ENCODE measurements at regions not wholly inside any gene's neighbourhood (a gene's known extent, or its start where the extent isn't known, plus 50 kb on each side); places are given as distances from the start of the nearest gene placed in this dataset.

DNA sequence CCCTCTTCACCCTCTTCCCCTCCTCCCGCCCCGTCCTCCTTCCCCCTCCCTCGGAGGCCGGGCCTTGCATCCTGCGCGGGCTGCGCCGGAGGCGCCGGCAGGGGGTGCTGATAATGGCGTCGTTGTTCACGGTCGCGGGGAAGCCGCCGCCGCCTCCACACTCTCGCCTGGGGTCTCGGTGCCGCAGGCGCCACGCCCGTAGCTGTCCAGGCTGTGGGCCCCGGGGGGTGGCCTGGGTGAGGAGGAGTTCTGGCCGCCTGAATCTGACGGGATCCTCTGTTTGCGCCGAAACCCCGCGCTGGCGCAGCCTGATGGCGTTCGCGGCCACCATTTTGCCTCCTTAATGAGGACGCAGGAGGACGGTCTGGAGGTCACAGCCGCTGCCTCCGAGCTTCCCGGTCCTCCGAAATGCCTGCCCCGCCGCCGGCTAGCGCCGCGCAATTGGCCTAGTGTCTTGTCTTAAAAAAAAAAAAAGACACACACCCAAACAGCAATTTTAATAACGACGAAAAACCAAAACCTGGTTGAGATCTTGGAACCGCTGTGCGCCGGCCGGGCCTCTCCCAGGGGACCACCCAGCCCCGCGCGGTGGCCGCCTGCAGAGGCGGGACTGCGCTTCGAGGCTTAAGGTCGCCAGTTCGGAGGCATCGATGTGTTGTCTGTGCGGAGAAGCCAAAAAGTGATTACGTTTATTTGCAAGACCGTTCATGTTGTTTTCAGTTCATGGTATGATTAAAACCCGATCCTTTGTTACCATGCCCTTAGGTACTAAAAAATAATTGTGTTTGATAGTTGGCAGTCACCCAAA, 106.6 kb upstream of the HNRNPU start:
- peak; percentile 97 for DNase-seq (ENCODE audit: low read depth)

- peak; percentile 78 for DNase-seq (ENCODE audit: low read depth)
These were observed 105.9 kb upstream of the HNRNPU start for GRCh38 chr1:244970236-244970743.

DNA sequence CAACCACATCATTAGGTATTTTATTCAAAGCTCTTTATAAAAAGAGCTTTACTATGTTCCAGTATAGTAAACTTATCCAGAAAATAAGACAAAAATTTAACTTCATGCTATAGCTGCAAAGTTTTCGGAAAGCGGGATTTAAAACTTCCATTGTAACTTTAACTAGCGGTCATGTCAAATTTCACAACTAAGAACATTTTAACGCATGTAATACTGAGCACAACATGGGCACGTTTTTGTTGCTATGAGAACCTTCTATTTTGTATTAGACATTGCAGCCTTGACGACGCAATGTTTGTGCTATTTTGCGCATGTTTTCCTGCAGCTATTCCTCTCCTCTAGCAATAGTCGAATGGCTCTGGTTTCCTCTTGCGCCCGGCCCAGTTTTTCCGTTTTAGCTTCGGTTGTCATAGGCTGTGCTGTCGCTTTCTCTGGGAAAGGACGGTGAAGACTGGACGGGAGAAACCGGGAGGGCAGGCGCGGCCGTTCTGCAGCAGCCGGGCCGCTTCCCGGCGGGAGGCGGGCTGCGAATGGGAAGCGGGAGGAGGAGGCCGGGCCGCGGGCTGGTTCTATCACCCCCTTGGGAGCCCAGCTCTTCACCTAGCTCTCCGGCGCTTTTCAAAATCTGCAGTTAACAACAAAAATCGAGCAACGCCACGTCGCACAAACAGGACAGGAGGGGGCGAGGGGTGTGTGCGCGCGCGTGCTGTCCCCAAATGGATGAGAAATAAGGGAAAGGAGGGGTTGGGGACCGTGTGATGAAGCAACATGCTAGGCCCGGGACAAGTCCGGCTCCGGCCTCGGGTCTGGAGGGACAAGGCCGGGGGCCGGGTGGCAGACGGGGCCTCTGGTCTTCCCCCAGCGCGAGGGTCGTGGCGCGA, 105.3 kb upstream of the HNRNPU start:
- DNase-seq (ENCODE audit: low read depth), result peak; percentile 91

GRCh38 chr1:244968881-244969280, 104.5 kb upstream of the HNRNPU start:
- DNase-seq (ENCODE audit: low read depth), result no peak

DNA sequence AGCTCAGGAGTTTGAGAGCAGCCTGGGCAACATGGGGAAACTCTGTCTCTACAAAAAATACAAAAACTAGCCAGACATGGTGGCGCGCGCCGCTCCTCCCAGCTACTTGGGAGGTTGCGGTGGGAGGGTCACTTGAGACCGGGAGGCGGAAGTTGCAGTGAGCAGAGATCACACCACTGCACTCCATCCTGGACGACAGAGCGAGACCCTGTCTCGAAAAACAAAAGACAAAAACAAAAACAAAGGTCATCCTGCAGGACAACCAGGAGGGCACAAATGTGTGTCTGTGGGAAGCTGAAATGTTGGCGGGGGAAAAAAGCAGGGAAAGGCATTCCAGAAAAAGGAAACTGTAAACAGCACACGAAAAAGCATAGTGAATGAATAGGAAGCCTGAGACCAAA, 104.1 kb upstream of the HNRNPU start:
- peak; percentile 19 for DNase-seq (ENCODE audit: low read depth)

- no peak for DNase-seq (ENCODE audit: low read depth)
These were observed 102.8 kb upstream of the HNRNPU start for GRCh38 chr1:244967159-244967558.

DNA sequence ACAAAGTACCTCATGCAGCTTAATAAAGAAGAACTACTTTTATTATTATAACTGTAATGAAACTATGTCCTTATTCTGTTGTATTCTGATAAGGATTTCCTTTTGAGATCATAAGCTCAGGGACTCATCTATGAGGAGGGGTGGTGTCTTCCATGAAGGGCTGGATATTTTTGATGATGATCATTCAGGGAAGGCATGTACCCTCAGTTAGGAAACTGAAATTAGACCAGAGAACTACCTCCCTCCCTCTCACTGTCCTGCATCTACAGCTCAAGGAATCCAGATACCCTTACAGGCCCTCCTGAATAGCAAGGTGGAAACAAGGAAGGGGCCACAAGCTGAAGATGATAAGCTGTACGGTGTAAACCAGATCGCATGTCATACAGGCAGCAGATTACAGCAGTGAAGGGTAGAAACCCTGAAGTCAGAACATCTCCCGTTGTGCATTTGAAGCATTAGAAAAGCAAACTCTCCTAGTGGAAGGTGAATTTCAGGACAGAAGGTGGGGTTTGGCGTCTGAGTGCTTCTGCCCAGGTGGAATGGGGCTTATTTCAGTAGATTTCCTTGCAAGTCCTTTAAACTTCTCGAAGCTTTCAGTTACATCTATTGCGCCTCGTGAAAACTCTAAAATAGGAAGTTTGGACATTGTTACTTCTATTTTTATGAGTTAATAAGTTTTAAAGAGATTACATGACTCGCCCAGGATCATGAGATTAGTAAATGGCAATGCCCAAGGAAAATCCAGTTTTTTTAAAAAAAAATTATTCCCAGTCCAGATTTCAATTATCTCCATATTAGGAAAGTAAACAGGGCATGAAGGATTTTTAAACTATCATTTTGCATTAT, 101.1 kb upstream of the HNRNPU start:
- DNase-seq (ENCODE audit: low read depth), result peak; percentile 12

DNA sequence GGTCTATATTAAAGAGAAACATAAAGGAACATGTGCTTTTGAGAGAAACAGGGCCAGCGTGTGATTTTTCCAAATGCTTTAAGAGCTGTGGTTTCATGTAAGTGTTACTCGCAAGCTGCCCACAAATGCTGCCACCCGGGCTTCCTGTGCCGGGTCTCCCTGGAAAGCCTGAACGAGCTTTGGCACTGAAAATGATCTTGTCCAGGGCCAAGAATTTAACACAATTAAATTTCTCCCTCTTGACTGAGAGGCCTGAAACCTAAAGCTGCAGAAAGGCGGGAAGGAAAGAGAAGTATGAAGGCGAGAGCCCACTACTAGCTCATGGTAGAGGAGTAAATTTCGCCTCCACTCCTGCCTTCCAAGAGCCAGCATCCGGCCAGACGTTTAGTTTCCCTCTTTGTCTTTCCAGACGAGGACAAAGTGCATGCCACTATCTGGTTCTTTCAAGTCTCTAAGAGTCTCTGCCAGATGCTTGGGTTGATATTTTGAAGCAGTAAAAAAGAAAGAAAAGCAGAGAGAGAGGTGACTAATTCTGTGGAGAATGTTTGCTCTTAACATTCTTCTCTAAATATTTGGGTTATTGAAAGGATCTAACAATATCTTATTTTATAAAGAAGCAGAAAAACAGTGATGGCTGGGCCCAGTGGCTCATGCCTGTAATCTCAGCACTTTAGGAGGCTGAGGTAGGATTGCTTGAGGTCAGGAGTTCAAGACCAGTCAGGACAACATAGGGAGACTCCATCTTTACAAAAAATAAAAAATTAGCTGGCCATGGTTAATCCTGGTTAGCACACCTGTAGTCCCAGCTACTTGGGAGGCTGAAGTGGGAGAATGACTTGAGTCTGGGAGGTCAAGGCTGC, 100.0 kb upstream of the HNRNPU start:
- DNase-seq (ENCODE audit: low read depth), result peak; percentile 93

DNA sequence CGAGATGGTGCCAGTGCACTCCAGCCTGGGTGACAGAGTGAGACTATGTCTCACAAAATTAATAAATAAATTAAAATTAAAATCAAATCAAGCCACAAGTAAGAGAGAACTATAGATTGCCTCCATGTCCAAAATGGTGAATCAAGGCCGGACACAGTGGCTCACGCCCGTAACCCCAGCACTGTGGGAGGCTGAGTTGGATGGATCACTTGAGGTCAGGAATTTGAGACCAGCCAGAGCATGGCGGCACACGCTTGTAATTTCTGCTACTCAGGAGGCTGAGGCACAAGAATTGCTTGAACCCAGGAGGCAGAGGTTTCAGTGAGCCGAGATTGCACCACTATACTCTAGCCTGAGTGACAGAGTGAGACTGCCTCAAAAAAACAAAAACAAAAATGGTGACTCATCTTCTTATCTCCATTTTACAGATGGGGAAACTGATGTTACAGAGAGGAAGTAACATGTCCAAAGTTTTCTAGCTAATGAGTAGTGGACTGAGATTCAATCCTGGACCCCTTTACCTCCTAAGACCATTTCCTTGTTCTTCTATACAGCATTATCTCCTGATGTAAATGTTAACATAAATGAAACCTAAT, 99.0 kb upstream of the HNRNPU start:
- DNase-seq (ENCODE audit: low read depth), result peak; percentile 15

DNA sequence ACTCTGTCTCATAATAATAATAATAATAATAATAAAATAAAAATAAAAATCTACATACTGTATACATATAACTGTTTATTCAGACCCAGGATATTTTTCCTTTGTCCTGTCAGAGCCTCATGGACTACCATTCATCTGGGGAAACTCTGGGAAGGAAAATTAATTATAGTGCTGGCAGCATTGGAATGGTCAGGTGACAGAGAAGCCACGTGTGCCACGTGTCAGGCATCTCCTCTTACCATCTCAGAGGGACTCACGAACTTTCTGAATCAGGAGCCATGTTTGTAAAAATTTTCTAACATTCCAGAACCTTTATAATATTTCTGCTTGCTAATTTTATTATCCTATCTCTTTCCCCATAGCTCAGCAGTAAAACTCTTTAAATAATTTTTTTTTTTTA, 97.8 kb upstream of the HNRNPU start:
- no peak for DNase-seq (ENCODE audit: low read depth)

- DNase-seq (ENCODE audit: low read depth), result no peak
These were observed 96.6 kb upstream of the HNRNPU start for GRCh38 chr1:244960904-244961303.

DNA sequence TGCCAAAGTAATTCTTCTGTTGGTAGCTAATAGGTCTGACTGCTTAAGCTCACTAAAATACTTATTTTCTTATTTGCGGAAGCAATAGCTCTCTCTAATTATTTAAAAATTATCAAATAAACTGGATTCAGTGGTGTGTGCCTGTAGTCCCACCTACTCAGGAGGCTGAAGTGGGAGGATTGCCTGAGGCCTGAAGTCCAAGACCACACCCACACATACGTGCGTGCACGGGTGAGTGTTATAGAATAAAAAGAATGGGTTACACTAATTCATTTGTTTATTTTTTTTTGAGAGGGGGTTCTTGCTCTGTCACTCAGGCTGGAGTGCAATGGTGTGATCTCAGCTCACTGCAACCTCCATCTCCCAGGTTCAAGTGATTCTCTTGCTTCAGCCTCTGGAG, 94.2 kb upstream of the HNRNPU start:
- no peak for DNase-seq (ENCODE audit: low read depth)

DNA sequence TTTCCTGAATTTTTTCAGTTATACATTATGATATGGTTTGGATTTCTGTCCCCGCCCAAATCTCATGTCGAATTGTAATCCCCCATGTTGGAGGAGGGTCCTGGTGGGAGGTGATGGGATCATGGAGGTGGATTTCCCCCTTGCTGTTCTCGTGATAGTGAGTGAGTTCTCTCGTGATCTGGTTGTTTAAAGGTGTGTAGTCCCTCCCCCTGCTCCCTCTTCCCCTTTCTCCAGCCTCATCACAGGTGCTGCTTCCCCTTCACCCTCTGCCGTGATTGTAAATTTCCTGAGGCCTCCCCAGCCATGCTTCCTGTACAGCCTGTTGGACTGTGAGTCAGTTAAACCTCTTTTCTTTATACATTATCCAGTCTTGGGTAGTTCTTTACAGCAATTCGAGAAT, 93.2 kb upstream of the HNRNPU start:
- DNase-seq (ENCODE audit: low read depth), result no peak

DNA sequence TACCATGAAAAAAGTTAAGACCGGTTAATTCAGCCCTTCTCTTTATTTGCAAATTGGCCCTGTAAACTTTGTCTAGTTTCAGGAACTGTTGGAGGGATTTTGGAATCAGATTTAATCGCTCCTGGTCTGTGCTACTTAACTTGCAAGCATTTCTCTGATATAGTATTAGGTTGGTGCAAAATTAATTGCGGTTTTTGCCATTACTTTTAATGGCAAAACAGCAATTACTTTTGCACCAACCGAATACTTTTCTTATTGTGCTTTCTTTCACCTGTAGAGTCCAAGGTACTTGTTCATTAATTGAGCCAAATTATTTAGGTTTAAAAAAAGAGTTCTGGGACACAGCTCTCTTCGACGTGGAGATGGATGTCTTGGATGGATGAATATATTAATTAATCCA, 92.8 kb upstream of the HNRNPU start:
- DNase-seq (ENCODE audit: low read depth), result no peak

DNA sequence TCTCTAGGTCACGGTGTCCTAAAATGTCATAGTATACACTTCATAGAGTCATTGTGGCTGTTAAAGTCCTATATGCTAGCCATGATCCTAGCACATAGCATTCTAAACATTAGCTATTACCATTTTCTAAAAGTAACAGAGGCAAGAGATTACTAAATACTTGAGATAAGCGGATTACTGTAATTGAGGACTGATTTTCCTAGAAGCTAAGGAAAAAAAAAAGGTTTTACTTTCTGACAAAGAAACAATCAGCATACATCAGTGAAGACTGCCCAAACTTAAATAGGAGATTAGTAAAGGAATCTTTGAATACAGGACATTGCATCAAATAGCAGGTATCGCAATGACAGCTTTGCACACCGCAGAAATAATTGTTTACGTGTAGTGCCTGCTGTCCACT, 91.3 kb upstream of the HNRNPU start:
- DNase-seq (ENCODE audit: low read depth), result no peak

DNA sequence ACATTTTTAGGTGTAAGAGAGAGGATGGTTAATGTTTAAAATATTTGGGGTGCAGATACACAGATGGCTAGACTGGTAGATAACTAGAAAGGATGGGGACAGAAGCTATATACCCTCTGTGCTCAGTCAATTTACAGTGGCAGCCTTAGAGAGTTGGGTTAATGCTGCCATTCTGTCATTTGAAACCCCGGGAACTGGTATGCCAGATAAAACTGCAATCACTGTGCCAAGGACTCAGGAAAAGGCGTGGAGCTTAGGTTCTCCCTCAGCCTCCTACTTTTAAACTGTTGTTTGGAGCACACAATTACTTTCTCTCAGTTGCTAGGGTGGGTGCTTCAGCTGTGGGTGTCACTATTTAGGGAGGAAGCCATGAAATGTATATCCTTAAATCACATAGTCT, 90.0 kb upstream of the HNRNPU start:
- no peak for DNase-seq (ENCODE audit: low read depth)

- DNase-seq (ENCODE audit: low read depth), result no peak
These were observed 89.6 kb upstream of the HNRNPU start for GRCh38 chr1:244953901-244954300.

- no peak for DNase-seq (ENCODE audit: low read depth)
These were observed 88.6 kb upstream of the HNRNPU start for GRCh38 chr1:244952940-244953339.

DNA sequence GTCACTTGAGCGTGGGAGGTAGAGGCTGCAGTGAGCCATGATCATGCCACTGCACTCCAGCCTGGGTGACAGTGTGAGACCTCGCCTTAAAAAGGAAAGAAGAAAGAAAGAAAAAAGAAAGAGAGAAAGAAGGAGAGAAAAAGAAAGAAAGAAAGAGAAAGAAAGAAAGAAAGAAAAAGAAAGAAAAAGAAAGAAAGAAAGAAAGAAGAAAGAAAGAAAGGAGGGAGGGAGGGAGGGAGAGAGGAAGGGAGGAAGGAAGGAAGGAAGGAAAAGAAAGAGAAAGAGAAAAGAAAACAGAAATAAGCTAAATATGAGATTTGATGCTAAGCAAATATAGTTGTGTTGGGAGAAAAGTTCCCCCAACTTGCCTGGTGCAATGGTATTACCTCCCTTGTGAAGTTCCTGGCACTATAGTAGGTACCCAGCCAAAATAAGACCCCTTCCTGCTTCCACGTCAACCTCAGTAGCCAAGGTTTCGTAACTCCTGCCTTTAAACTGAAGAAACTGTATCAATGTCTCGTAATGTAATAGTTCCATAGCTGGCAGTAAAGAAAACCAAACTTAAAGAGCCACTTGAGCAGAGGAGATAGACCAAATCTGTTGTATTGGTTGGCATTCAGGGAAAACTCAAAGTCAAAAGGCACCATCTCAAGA, 88.1 kb upstream of the HNRNPU start:
- no peak for DNase-seq (ENCODE audit: low read depth)

DNA sequence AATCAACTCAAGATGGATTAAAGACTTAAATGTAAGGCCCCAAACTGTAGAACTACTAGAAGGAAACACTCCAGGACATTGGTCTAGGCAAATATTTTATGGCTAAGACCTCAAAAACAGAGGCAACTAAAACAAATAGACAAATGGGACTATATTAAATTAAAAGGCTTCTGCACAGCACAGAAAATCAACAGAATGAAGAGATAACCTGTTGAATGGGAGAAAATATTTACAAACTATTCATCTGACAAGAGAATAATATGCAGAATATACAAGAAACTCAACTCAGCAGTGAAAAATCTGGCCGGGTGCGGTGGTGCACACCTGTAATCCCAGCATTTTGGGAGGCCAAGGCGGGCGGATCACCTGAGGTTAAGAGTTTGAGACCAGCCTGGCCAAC, 84.1 kb upstream of the HNRNPU start:
- DNase-seq (ENCODE audit: low read depth), result no peak
